ENCODE measurements at regions not wholly inside any gene's neighbourhood (a gene's known extent, or its start where the extent isn't known, plus 50 kb on each side); places are given as distances from the start of the nearest gene placed in this dataset.
"Not testable (repeated sequence)": the region's sequence is repeated elsewhere in the genome, so short reads cannot be mapped to it uniquely, and the experiment has no call there.

GRCh38 chr9:129296195-129296594 is 118.1 kb upstream of the IER5L start:
- H3K36me3 Mint-ChIP-seq (ENCODE audit: low read depth); intact Hi-C loops (cut with micrococcal nuclease): not testable (repeated sequence)
- peaks cover 18% of the 10 kb centered on the region for H3K27me3 Mint-ChIP-seq

GRCh38 chr9:129291041-129291501 is 113.0 kb upstream of the IER5L start:
- Mint-ChIP-seq H3K4me1 (ENCODE audit: low read depth) (peaks cover 22% of the 10 kb centered on the region), H3K27me3 (peaks cover 30% of the 10 kb centered on the region), H3K4me3 (no peak overlapping the region), H3K27ac (no peak overlapping the region), H3K36me3 (ENCODE audit: low read depth) (peaks cover 10% of the 10 kb centered on the region), H3K9me3 (peaks cover 9% of the 10 kb centered on the region)
- intact Hi-C loops (cut with micrococcal nuclease), result no loop called here

More at GRCh38 chr9:129296195-129296594, 118.1 kb upstream of the IER5L start:
- peaks cover 29% of the 10 kb centered on the region for H3K9me3 Mint-ChIP-seq
- H3K4me1 Mint-ChIP-seq (ENCODE audit: low read depth); H3K4me3 Mint-ChIP-seq; H3K27ac Mint-ChIP-seq: not testable (repeated sequence)

GRCh38 chr9:129290606-129291005 is 112.5 kb upstream of the IER5L start:
- Mint-ChIP-seq H3K27ac (no peak overlapping the region), H3K4me1 (ENCODE audit: low read depth) (peaks cover 22% of the 10 kb centered on the region), H3K9me3 (peaks cover 5% of the 10 kb centered on the region), H3K27me3 (peaks cover 29% of the 10 kb centered on the region), H3K36me3 (ENCODE audit: low read depth) (peaks cover 15% of the 10 kb centered on the region), H3K4me3 (no peak overlapping the region)
- intact Hi-C loops (cut with micrococcal nuclease), result no loop called here

GRCh38 chr9:129289883-129290282 is 111.8 kb upstream of the IER5L start:
- no peaks in the 10 kb centered on the region for H3K9me3 Mint-ChIP-seq
- peaks cover 26% of the 10 kb centered on the region for H3K4me1 Mint-ChIP-seq (ENCODE audit: low read depth)
- no peak overlapping the region for H3K27ac Mint-ChIP-seq
- H3K4me3 Mint-ChIP-seq, result no peak overlapping the region
- intact Hi-C loops (cut with micrococcal nuclease), result no loop called here
- peaks cover 28% of the 10 kb centered on the region for H3K27me3 Mint-ChIP-seq
- peaks cover 22% of the 10 kb centered on the region for H3K36me3 Mint-ChIP-seq (ENCODE audit: low read depth)

- intact Hi-C loops (cut with micrococcal nuclease), result no loop called here
- H3K9me3 Mint-ChIP-seq, result no peaks in the 10 kb centered on the region
- H3K27me3 Mint-ChIP-seq, result peaks cover 28% of the 10 kb centered on the region
- H3K27ac Mint-ChIP-seq, result no peak overlapping the region
- H3K36me3 Mint-ChIP-seq (ENCODE audit: low read depth), result peaks cover 28% of the 10 kb centered on the region
- H3K4me1 Mint-ChIP-seq (ENCODE audit: low read depth), result peaks cover 33% of the 10 kb centered on the region
- no peak overlapping the region for H3K4me3 Mint-ChIP-seq
Observed at GRCh38 chr9:129289131-129289731, 111.2 kb upstream of the IER5L start.

GRCh38 chr9:129287619-129288305 is 109.7 kb upstream of the IER5L start:
- Mint-ChIP-seq H3K4me3 (no peak overlapping the region), H3K9me3 (no peaks in the 10 kb centered on the region), H3K36me3 (ENCODE audit: low read depth) (peaks cover 34% of the 10 kb centered on the region), H3K27me3 (peaks cover 28% of the 10 kb centered on the region), H3K27ac (peak overlapping the region; percentile 30), H3K4me1 (ENCODE audit: low read depth) (peaks cover 47% of the 10 kb centered on the region)
- intact Hi-C loops (cut with micrococcal nuclease), result no loop called here

- Mint-ChIP-seq H3K27ac (no peak overlapping the region), H3K36me3 (ENCODE audit: low read depth) (peaks cover 39% of the 10 kb centered on the region), H3K9me3 (no peaks in the 10 kb centered on the region), H3K4me1 (ENCODE audit: low read depth) (peaks cover 63% of the 10 kb centered on the region), H3K4me3 (no peak overlapping the region), H3K27me3 (peaks cover 24% of the 10 kb centered on the region)
- intact Hi-C loops (cut with micrococcal nuclease), result no loop called here
Observed at GRCh38 chr9:129285979-129286772, 108.1 kb upstream of the IER5L start.

GRCh38 chr9:129285382-129285781 is 107.3 kb upstream of the IER5L start:
- peaks cover 64% of the 10 kb centered on the region for H3K4me1 Mint-ChIP-seq (ENCODE audit: low read depth)
- H3K27me3 Mint-ChIP-seq, result peaks cover 16% of the 10 kb centered on the region
- no peak overlapping the region for H3K27ac Mint-ChIP-seq
- H3K4me3 Mint-ChIP-seq, result no peak overlapping the region
- peaks cover 39% of the 10 kb centered on the region for H3K36me3 Mint-ChIP-seq (ENCODE audit: low read depth)
- intact Hi-C loops (cut with micrococcal nuclease), result no loop called here
- no peaks in the 10 kb centered on the region for H3K9me3 Mint-ChIP-seq

- peaks cover 62% of the 10 kb centered on the region for H3K4me1 Mint-ChIP-seq (ENCODE audit: low read depth)
Observed at GRCh38 chr9:129284607-129285291, 106.7 kb upstream of the IER5L start.

GRCh38 chr9:129283705-129284606 is 105.9 kb upstream of the IER5L start:
- Mint-ChIP-seq H3K27ac (peak overlapping the region; percentile 85), H3K27me3 (peaks cover 3% of the 10 kb centered on the region), H3K9me3 (no peaks in the 10 kb centered on the region), H3K36me3 (ENCODE audit: low read depth) (peaks cover 39% of the 10 kb centered on the region), H3K4me3 (no peak overlapping the region), H3K4me1 (ENCODE audit: low read depth) (peaks cover 58% of the 10 kb centered on the region)
- intact Hi-C loops (cut with micrococcal nuclease), result no loop called here

More at GRCh38 chr9:129284607-129285291, 106.7 kb upstream of the IER5L start:
- H3K4me3 Mint-ChIP-seq, result no peak overlapping the region
- intact Hi-C loops (cut with micrococcal nuclease), result no loop called here
- no peak overlapping the region for H3K27ac Mint-ChIP-seq
- peaks cover 9% of the 10 kb centered on the region for H3K27me3 Mint-ChIP-seq
- H3K36me3 Mint-ChIP-seq (ENCODE audit: low read depth), result peaks cover 39% of the 10 kb centered on the region
- no peaks in the 10 kb centered on the region for H3K9me3 Mint-ChIP-seq

GRCh38 chr9:129283291-129283691 is 105.2 kb upstream of the IER5L start:
- intact Hi-C loops (cut with micrococcal nuclease), result no loop called here
- Mint-ChIP-seq H3K4me3 (peak overlapping the region; percentile 85), H3K27ac (peak overlapping the region; percentile 85), H3K9me3 (no peaks in the 10 kb centered on the region), H3K4me1 (ENCODE audit: low read depth) (peaks cover 57% of the 10 kb centered on the region), H3K27me3 (peaks cover 4% of the 10 kb centered on the region), H3K36me3 (ENCODE audit: low read depth) (peaks cover 39% of the 10 kb centered on the region)

GRCh38 chr9:129282731-129283211 is 104.7 kb upstream of the IER5L start:
- H3K4me1 Mint-ChIP-seq (ENCODE audit: low read depth), result peaks cover 57% of the 10 kb centered on the region
- H3K9me3 Mint-ChIP-seq, result no peaks in the 10 kb centered on the region
- intact Hi-C loops (cut with micrococcal nuclease), result no loop called here
- peak overlapping the region; percentile 85 for H3K4me3 Mint-ChIP-seq
- H3K27me3 Mint-ChIP-seq, result peaks cover 9% of the 10 kb centered on the region
- peak overlapping the region; percentile 85 for H3K27ac Mint-ChIP-seq
- peaks cover 39% of the 10 kb centered on the region for H3K36me3 Mint-ChIP-seq (ENCODE audit: low read depth)

GRCh38 chr9:129282272-129282671 is 104.2 kb upstream of the IER5L start:
- Mint-ChIP-seq H3K4me3 (peak overlapping the region; percentile 85), H3K36me3 (ENCODE audit: low read depth) (peaks cover 39% of the 10 kb centered on the region)
- intact Hi-C loops (cut with micrococcal nuclease), result no loop called here

More at GRCh38 chr9:129282272-129282671, 104.2 kb upstream of the IER5L start:
- Mint-ChIP-seq H3K4me1 (ENCODE audit: low read depth) (peaks cover 57% of the 10 kb centered on the region), H3K27me3 (peaks cover 10% of the 10 kb centered on the region), H3K27ac (peak overlapping the region; percentile 85), H3K9me3 (no peaks in the 10 kb centered on the region)

All from dendritic cell treated with granulocyte-macrophage colony-stimulating factor and Interleukin-4, amounts not matched to agents 40 ng/mL and 50 ng/mL, for 4 days (primary cell).